HUES64 (cell line): ENCODE measurements at regions not wholly inside any gene's neighbourhood (a gene's known extent, or its start where the extent isn't known, plus 50 kb on each side); places are given as distances from the start of the nearest gene placed in this dataset.
"Not testable (repeated sequence)": the region's sequence is repeated elsewhere in the genome, so short reads cannot be mapped to it uniquely, and the experiment has no call there.

Experiments used
- H3K27ac ChIP-seq: 2 replicates; pipeline ENCODE4 v1.7.0; 2013; ENCODE audit warnings: low read depth, low read length, inconsistent platforms
- H3K27me3 ChIP-seq: 2 replicates; pipeline ENCODE4 v1.6.1; 2013; ENCODE audit warnings: mild to moderate bottlenecking, low read length; ENCODE audit not compliant: insufficient read depth
- H3K36me3 ChIP-seq: 2 replicates; pipeline ENCODE4 v1.6.1; 2013; ENCODE audit warnings: mild to moderate bottlenecking, low read length; ENCODE audit not compliant: insufficient read depth
- H3K4me1 ChIP-seq: 2 replicates; pipeline ENCODE4 v1.6.1; 2013; ENCODE audit warnings: mild to moderate bottlenecking, low read length, moderate library complexity; ENCODE audit not compliant: insufficient read depth
- H3K4me3 ChIP-seq: 2 replicates; pipeline ENCODE4 v1.5.1; 2013; ENCODE audit warnings: mild to moderate bottlenecking, low read length, moderate library complexity
- H3K9ac ChIP-seq: 2 replicates; pipeline ENCODE4 v1.6.1; 2013; ENCODE audit warnings: mild to moderate bottlenecking, low read depth, low read length
- H3K9me3 ChIP-seq: 2 replicates; pipeline ENCODE4 v1.6.1; 2013; ENCODE audit warnings: low read depth, low read length; ENCODE audit not compliant: insufficient read depth
- WGBS: fragments of 150-250, 120-280 bp; methylation state at CpG from one replicate; pipeline ENCODE4 v1.1.7; 2013; ENCODE audit warnings: missing lambda C conversion rate; 5-methylcytosine and 5-hydroxymethylcytosine counted together

DNA sequence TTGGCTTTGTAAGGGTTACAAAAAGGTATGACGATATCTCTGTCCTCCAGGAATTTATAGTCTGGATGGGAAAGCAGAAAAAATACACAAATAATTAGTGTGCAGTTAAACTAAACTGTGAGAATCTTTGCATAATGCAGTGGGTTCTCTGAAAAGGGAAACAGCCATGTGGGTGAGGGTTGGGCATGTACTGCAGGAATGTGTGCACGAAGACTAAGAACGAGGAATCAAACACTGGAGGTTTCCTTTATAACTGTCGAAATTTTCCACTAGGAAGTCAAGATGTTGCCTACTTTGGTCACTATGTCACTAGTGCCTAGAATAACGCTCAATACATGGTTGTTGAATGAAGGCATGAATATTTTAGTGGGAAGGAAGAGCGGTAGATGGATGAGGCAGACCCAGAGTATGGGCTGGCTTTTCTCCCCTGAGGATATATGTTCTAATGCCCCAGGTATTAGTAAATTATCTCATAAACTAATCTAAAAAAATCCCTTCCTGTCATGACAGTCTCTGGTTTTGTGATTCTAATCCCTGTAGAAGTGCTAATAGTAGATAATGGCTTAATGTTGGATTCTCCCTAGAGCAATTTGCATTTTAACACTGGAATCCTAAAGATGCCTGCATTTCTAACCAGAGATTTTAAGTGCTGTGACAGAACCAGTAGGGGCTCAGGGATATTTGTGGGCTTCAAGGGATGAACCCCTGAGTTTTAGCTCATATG, 227.3 kb downstream of the NMUR2 start:
- Histone ChIP-seq H3K27ac (no peak overlapping the region), H3K4me3 (no peak overlapping the region)
- 91% methylated on average over 6 of the region's 6 CpGs for WGBS

DNA sequence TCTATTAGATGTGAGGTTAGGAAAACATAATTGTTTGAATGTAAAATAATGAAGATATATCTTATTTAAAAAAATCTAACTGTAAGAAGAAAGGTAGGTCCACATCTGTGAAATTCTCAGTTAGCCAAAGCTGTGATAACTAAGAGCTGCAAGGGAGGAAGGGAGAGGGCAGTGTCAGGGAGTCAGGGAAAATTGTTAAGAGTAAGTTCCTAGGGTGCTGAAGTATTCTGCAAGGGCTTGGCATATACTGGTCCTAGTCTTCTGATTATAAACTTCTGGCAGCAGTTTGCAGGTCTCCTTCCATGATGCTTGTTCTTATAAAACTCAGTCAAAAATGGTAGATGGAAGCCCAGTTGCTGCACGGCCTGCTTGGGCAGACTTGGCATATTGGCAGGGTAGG, 233.2 kb downstream of the NMUR2 start:
- H3K27me3 ChIP-seq: no peaks in the 10 kb centered on the region
- no peak overlapping the region for H3K9ac ChIP-seq
- WGBS: 84% methylated on average over 1 of the region's 1 CpG
- H3K4me3 ChIP-seq: no peak overlapping the region
- no peak overlapping the region for H3K27ac ChIP-seq
- H3K4me1 ChIP-seq: peaks cover 42% of the 10 kb centered on the region
- H3K36me3 ChIP-seq: no peaks in the 10 kb centered on the region
- H3K9me3 ChIP-seq: no peaks in the 10 kb centered on the region; the same call in 1 of the 2 replicates

More for the DNA sequence above, 227.3 kb downstream of the NMUR2 start:
- H3K9ac ChIP-seq: no peak overlapping the region
- H3K27me3 ChIP-seq: no peaks in the 10 kb centered on the region
- H3K9me3 ChIP-seq: peaks cover 10% of the 10 kb centered on the region
- H3K36me3 ChIP-seq: no peaks in the 10 kb centered on the region
- H3K4me1 ChIP-seq: peaks cover 18% of the 10 kb centered on the region

DNA sequence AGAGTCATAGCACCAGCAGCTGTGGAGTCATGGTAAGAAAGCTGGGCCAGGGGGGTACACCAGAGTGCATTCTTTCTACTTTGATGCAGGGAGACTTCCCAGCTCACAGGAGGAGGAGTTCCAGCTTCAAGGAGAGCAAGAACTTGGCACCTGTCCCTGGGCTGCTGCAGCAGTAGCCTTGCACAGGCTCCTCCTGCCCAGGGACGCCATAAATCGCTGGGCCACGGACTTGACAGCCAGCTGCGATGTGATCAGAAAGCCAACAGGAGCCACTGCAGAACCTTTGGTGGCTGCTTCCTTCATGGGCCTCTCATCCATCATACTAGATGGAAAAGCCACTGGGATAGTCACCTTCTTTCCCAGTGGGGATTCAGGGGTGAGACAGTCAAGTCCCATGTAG, 234.7 kb downstream of the NMUR2 start:
- no peaks in the 10 kb centered on the region; the same call in 1 of the 2 replicates for H3K9me3 ChIP-seq
- no peak overlapping the region for H3K27ac ChIP-seq
- peaks cover 40% of the 10 kb centered on the region for H3K4me1 ChIP-seq
- no peaks in the 10 kb centered on the region for H3K36me3 ChIP-seq
- WGBS: 79% methylated on average over 4 of the region's 4 CpGs
- H3K9ac ChIP-seq: no peak overlapping the region
- H3K27me3 ChIP-seq: no peaks in the 10 kb centered on the region
- no peak overlapping the region for H3K4me3 ChIP-seq

DNA sequence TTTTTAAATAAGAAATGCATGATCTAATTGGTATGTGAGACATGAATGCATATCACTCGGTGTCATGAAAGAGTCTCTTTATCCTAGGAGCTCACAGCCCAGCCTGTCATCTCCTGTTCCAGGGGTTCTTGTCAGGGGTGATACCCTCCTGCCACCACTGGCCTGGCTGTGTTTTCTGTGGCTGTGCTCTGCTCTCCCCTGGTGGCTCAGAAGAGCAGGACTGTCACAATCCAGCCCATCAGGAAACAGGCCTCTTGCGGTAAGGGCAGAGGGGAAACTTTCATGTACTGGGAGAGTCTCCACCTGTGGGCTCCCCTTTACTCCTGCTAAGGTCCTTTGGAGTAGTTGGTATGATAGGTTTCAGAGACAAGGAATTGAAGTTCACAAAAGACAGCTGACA, 240.2 kb upstream of the GLRA1 start:
- no peaks in the 10 kb centered on the region for H3K36me3 ChIP-seq

DNA sequence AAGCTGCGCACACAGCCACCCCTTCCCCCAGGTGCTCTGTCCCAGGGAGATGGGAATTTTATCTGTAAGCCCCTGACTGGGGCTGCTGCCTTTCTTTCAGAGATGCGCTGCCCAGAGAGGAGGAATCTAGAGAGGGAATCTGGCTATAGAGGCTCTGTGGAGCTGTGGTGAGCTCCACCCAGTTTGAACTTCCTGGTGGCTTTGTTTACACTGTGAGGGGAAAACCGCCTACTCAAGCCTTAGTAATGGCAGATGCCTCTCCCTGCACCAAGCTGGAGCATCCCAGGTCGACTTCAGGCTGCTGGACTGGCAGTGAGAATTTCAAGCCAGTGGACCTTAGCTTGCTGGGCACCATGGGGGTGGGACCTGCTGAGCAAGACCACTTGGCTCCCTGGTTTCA, 235.2 kb upstream of the GLRA1 start:
- H3K4me1 ChIP-seq, H3K9ac ChIP-seq, H3K27ac ChIP-seq, H3K27me3 ChIP-seq, H3K4me3 ChIP-seq, H3K36me3 ChIP-seq, H3K9me3 ChIP-seq: not testable (repeated sequence)
- WGBS: 75% methylated on average over 4 of the region's 4 CpGs

More for the DNA sequence above, 240.2 kb upstream of the GLRA1 start:
- Histone ChIP-seq H3K9ac (no peak overlapping the region), H3K9me3 (no peaks in the 10 kb centered on the region; the same call in 1 of the 2 replicates), H3K27me3 (no peaks in the 10 kb centered on the region), H3K4me1 (peaks cover 21% of the 10 kb centered on the region), H3K4me3 (no peak overlapping the region), H3K27ac (no peak overlapping the region)
- WGBS: 88% methylated on average over 2 of the region's 2 CpGs

DNA sequence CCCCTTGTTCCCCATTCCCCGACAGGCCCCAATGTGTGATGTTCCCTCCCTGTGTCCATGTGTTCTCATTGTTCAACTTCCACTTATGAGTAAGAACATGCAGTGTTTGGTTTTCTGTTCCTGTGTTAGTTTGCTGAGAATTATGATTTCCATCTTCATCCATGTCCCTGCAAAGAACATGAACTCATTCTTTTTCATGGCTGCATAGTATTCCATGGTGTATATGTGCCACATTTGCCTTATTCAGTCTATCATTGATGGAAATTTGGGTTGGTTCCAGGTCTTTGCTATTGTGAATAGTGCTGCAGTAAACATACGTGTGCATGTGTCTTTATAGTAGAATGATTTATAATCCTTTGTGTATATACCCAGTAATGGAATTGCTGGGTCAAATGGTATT, 229.8 kb upstream of the GLRA1 start:
- H3K36me3 ChIP-seq, H3K27ac ChIP-seq, H3K9ac ChIP-seq, H3K4me3 ChIP-seq, H3K4me1 ChIP-seq, H3K9me3 ChIP-seq, H3K27me3 ChIP-seq: not testable (repeated sequence)
- 86% methylated on average over 2 of the region's 2 CpGs for WGBS

DNA sequence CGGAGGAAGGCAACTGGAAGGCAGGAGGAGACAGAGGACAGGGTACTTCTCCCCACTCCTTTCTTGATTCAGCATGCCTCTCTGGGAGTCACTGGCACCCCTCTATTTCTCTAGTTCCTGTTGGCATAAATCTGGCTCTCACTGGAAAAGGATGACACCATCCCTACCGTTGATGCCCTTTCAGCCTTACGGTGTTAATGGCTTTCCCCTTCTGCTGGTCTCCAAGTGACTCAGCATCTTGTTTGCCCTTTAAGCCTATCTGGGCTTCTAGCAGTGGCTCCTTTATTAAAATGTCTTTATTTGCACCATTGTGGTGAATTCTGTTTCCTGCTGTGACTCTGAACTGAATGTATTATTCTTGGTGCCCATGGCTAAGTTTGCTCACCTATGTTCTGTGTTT, 227.3 kb upstream of the GLRA1 start:
- Histone ChIP-seq H3K9me3 (no peaks in the 10 kb centered on the region), H3K36me3 (no peaks in the 10 kb centered on the region), H3K9ac (no peak overlapping the region), H3K27me3 (no peaks in the 10 kb centered on the region), H3K4me1 (no peaks in the 10 kb centered on the region), H3K27ac (no peak overlapping the region), H3K4me3 (no peak overlapping the region)
- 89% methylated on average over 3 of the region's 3 CpGs for WGBS

DNA sequence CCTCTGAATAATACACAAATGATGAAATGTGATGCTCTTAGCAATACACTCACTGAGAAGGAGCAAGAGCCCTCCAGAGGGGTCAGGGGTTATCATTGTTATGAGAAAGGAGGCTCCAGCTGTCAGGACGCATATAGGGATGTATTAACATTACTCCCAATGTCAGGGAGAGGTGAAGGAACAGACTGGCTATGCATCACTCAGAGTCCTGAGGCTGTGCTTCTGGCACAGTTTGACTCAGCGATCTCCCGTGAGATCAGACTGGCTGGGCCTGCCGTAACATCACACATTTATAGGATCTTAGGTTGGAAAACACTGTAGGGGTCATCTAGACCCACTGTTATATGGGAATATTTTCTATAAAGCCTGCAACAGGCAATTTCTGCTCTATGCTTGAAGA, 226.5 kb upstream of the GLRA1 start:
- Histone ChIP-seq H3K4me1 (no peaks in the 10 kb centered on the region), H3K27ac (no peak overlapping the region), H3K4me3 (no peak overlapping the region), H3K9ac (no peak overlapping the region), H3K9me3 (no peaks in the 10 kb centered on the region), H3K27me3 (no peaks in the 10 kb centered on the region), H3K36me3 (no peaks in the 10 kb centered on the region)
- 93% methylated on average over 4 of the region's 4 CpGs for WGBS

DNA sequence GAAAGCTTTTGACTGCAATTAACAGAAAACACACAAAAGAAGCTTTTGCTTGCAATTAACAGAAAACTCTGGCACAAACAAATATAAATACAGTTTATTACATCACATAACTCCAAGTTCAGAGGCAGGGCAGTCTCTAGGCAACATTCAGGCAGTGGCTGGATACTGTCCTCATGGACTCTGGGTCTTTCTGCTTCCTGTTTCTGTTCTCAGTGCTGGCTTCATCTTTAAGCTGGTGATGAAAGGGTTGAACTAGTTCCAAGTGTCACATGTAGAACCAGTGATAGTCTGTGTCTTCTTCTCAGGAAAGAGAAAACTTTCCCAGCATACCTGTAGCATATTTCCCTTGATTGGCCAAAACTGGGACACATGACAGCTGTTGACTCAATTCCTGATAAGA, 222.6 kb upstream of the GLRA1 start:
- peaks cover 3% of the 10 kb centered on the region; the same call in 1 of the 2 replicates for H3K4me1 ChIP-seq

DNA sequence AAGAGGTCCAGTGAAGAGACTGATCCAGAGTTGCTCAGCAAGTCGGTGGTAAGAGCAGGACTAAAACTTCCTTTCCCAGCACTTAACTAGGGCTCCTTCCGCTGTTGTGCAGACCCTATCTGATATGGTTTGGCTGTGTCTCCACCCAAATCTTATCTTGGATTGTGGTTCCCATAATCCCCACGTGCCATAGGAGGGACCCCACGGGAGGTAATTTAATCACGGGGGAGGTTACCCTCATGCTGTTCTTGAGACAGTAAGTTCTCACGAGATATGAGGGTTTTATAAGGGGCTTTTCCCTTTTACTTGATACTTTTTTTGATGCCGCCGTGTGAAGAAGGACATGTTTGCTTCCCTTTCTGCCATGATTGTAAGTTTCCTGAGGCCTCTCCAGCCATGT, 221.9 kb upstream of the GLRA1 start:
- Histone ChIP-seq H3K9me3 (no peaks in the 10 kb centered on the region), H3K27me3 (no peaks in the 10 kb centered on the region), H3K4me1 (peaks cover 3% of the 10 kb centered on the region; the same call in 1 of the 2 replicates), H3K27ac (no peak overlapping the region), H3K36me3 (no peaks in the 10 kb centered on the region), H3K4me3 (no peak overlapping the region), H3K9ac (no peak overlapping the region)
- WGBS: 86% methylated on average over 8 of the region's 8 CpGs

More for the DNA sequence above, 222.6 kb upstream of the GLRA1 start:
- Histone ChIP-seq H3K27ac (no peak overlapping the region), H3K27me3 (no peaks in the 10 kb centered on the region), H3K4me3 (no peak overlapping the region), H3K36me3 (no peaks in the 10 kb centered on the region), H3K9me3 (no peaks in the 10 kb centered on the region), H3K9ac (no peak overlapping the region)

DNA sequence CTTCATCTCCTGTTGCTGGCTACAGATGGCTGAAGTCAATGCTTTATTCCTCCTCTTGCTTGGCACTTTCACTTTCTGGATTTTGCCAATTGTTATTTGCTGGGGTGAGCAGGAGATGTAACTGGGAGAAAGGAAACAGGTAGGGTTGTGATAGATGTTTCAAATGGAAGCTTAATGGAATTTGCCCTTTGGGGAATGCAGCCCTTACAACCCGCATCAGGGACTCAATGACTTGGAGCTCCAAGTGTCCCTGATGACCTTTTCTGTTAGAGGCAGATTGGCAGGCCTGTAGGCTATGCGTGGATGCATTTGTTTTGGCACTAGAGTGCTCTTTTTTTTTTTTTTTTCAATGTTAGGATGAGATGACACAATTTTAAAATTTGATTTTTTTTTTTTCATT, 219.9 kb upstream of the GLRA1 start:
- no peak overlapping the region for H3K4me3 ChIP-seq
- 92% methylated on average over 2 of the region's 2 CpGs for WGBS
- no peak overlapping the region for H3K27ac ChIP-seq
- H3K9ac ChIP-seq: no peak overlapping the region
- no peaks in the 10 kb centered on the region for H3K9me3 ChIP-seq
- no peaks in the 10 kb centered on the region for H3K36me3 ChIP-seq
- H3K27me3 ChIP-seq: no peaks in the 10 kb centered on the region
- peaks cover 3% of the 10 kb centered on the region; the same call in 1 of the 2 replicates for H3K4me1 ChIP-seq

DNA sequence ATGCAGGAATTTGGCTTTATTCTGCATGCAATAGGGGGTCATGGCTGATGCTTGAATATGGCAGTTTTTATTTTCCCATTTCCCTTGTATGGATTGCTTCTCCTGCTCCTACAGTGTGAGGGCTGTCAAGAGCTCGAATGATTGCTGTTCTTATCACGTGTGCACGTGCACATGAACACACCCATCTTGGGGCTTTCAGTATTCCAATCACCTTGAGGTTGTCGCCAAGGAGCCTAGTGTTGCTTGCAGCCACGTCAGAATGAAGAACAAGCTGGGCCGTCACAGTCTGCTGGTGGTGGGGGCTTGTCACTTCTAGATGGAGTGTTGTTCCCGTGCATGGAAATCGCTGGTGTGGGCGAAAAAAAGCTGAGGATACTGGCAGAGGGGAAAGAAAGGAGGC, 219.4 kb upstream of the GLRA1 start:
- no peaks in the 10 kb centered on the region for H3K36me3 ChIP-seq
- WGBS: 88% methylated on average over 9 of the region's 9 CpGs
- no peaks in the 10 kb centered on the region for H3K9me3 ChIP-seq
- H3K4me1 ChIP-seq: peaks cover 3% of the 10 kb centered on the region; the same call in 1 of the 2 replicates
- H3K4me3 ChIP-seq: no peak overlapping the region
- no peak overlapping the region for H3K9ac ChIP-seq
- no peak overlapping the region for H3K27ac ChIP-seq
- H3K27me3 ChIP-seq: no peaks in the 10 kb centered on the region
